ENCODE measurements at regions not wholly inside any gene's neighbourhood (a gene's known extent, or its start where the extent isn't known, plus 50 kb on each side); places are given as distances from the start of the nearest gene placed in this dataset.

- TF ChIP-seq, protein P1, sequence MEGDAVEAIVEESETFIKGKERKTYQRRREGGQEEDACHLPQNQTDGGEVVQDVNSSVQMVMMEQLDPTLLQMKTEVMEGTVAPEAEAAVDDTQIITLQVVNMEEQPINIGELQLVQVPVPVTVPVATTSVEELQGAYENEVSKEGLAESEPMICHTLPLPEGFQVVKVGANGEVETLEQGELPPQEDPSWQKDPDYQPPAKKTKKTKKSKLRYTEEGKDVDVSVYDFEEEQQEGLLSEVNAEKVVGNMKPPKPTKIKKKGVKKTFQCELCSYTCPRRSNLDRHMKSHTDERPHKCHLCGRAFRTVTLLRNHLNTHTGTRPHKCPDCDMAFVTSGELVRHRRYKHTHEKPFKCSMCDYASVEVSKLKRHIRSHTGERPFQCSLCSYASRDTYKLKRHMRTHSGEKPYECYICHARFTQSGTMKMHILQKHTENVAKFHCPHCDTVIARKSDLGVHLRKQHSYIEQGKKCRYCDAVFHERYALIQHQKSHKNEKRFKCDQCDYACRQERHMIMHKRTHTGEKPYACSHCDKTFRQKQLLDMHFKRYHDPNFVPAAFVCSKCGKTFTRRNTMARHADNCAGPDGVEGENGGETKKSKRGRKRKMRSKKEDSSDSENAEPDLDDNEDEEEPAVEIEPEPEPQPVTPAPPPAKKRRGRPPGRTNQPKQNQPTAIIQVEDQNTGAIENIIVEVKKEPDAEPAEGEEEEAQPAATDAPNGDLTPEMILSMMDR (IDR thresholded peaks at IDR 0.05; ENCODE audit: low read depth, low read length, poor library complexity, severe bottlenecking), result no peak
- TF ChIP-seq EZH2phosphoT487 (IDR thresholded peaks at IDR 0.05; ENCODE audit: borderline replicate concordance, low read length), result no peak
Observed at GRCh38 chr3:191740712-191741111, 279.7 kb downstream of the PYDC2 start.

Measured in DOHH2 (cell line).